Prostate gland (tissue), 2 donors: ENCODE measurements at regions not wholly inside any gene's neighbourhood (a gene's known extent, or its start where the extent isn't known, plus 50 kb on each side); places are given as distances from the start of the nearest gene placed in this dataset.

ENCODE experiments used
- POLR2A ChIP-seq: fragments of 450-650 bp; IDR thresholded peaks from one replicate; pipeline ENCODE4 v1.6.1; 2016; ENCODE audit warnings: antibody characterized with exemption, mild to moderate bottlenecking
- POLR2AphosphoS5 ChIP-seq: sonication (generic); formaldehyde crosslinking; IDR thresholded peaks from one replicate; pipeline ENCODE4 v1.6.1; 2017; ENCODE audit warnings: antibody characterized with exemption
- TF ChIP-seq, protein P1 (sequence below), 4 experiments: fragments of 200-600 bp in 2 of 4; fragments of 450-650 bp in 2 of 4; sonication (generic) in 2 of 4; IDR thresholded peaks; 1 replicate in 3 of 4; 2 replicates in 1 of 4; pipeline ENCODE4 v1.5.1; 2016 to 2019; ENCODE audit warnings: antibody characterized with exemption in 4 of 4, mild to moderate bottlenecking in 2 of 4, moderate library complexity in 2 of 4

DNA sequence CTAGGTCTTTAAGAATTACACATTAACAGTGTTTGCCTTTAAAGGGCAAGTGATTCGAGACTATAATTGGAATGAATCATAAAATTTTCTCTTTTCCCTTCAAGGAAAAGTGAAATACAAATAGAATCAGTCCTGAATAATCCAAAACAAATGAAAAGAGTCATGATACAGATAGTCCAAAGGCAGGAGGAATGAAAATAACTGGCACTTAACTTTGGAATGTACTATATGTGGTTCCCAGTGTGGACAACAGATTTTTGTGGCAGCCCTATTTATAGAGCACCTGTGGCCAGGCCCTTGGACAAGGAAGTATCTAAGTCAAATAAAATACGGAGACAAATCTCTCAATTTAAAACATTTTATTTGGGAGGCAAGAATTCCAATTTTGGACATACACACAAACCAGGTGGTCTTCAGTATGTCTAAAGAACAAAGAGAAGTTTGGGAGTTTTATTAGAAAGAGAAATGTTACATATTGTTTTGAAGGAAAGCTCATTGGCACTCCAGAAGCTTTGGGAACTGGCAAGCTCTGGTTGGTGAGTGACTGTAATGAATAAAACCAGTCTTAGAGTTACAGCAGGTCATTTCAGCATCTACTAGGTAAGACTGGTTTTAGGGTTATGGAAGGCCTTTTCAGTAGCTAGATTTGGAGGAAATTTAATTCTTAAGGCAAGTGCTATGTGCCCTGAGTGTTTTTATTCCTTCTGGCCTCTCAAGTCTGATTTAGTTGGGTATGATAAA lies 116.0 kb upstream of the PAM start:
- TF ChIP-seq POLR2A, result no peak
- TF ChIP-seq, protein P1, sequence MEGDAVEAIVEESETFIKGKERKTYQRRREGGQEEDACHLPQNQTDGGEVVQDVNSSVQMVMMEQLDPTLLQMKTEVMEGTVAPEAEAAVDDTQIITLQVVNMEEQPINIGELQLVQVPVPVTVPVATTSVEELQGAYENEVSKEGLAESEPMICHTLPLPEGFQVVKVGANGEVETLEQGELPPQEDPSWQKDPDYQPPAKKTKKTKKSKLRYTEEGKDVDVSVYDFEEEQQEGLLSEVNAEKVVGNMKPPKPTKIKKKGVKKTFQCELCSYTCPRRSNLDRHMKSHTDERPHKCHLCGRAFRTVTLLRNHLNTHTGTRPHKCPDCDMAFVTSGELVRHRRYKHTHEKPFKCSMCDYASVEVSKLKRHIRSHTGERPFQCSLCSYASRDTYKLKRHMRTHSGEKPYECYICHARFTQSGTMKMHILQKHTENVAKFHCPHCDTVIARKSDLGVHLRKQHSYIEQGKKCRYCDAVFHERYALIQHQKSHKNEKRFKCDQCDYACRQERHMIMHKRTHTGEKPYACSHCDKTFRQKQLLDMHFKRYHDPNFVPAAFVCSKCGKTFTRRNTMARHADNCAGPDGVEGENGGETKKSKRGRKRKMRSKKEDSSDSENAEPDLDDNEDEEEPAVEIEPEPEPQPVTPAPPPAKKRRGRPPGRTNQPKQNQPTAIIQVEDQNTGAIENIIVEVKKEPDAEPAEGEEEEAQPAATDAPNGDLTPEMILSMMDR (IDR thresholded peaks at IDR 0.05), result no peak
- TF ChIP-seq POLR2AphosphoS5, result no peak
